ENCODE measurements at regions not wholly inside any gene's neighbourhood (a gene's known extent, or its start where the extent isn't known, plus 50 kb on each side); places are given as distances from the start of the nearest gene placed in this dataset.
"Not testable (repeated sequence)": the region's sequence is repeated elsewhere in the genome, so short reads cannot be mapped to it uniquely, and the experiment has no call there.

- no peak for DNase-seq
These were observed 57.3 kb upstream of the NOVA1 start for GRCh38 chr14:26655128-26655527.

- DNase-seq = no peak
These were observed 65.7 kb upstream of the NOVA1 start for GRCh38 chr14:26663506-26663905.

GRCh38 chr14:26678732-26679420 is 81.0 kb upstream of the NOVA1 start:
- not testable (repeated sequence) for DNase-seq

DNA sequence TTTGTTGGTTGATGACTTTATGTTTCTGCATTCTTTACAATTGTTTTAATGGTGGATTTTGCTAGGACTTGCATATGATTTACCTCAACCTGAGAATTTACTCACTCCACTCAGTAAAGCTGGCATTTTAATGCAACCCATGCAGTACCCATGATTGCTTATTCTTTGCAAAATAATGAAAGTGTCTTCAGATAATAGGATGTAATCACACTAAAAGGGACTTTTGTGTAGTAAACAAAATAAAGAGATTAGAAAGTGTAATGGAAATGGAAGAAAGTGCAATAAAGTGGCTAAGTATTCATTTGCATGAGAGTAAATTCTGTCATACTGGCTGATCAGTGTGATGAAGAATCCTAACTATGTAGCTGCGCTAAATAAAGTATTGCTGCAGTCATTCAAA is 87.6 kb upstream of the NOVA1 start:
- DNase-seq = no peak

DNA sequence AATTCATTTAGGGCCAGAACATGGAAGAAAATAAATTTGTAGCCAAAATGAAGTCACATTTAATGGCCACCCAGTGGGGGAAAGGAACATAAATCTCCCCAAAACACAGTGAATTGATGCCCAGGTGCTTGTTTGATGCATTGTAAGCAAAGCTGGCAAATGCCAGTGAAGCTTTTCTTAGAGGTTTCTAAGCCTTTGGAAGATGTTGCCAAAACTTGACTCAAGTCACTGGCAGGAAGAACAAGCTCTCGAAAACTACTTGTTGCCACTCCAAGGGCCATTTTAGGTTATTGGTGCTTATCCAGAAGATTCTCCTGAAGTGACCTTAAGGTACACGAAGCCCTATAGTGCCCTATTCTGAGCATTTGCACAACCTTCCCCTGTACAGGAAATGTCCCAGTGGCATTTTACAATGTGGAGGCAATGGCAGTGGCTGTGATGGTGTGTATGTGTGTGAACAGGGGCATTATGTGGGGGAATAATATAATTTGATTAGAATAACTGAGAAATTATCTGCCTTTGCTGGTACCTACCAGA is 89.5 kb upstream of the NOVA1 start:
- DNase-seq = no peak

DNA sequence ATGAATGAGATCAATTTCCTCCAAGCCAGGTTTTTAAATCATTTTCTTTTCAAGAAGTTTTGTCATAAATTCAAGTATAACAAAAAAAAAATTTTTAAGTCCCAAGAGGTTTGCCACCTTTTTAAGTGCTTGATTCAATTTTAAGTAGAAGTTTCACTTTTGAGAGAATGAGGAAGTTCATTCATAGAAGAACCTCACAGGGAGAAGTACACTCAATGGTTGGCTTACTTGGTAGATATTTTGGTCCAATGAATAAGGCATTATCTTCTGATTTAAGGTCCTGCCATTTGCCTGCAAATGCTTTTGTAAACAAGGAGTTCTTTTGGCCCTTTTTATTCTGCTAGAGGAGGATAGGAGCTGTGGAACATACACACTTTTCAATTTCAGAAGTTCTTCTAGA is 96.7 kb upstream of the NOVA1 start:
- DNase-seq = no peak

GRCh38 chr14:26702721-26703230 is 104.9 kb upstream of the NOVA1 start:
- no peak for DNase-seq

DNA sequence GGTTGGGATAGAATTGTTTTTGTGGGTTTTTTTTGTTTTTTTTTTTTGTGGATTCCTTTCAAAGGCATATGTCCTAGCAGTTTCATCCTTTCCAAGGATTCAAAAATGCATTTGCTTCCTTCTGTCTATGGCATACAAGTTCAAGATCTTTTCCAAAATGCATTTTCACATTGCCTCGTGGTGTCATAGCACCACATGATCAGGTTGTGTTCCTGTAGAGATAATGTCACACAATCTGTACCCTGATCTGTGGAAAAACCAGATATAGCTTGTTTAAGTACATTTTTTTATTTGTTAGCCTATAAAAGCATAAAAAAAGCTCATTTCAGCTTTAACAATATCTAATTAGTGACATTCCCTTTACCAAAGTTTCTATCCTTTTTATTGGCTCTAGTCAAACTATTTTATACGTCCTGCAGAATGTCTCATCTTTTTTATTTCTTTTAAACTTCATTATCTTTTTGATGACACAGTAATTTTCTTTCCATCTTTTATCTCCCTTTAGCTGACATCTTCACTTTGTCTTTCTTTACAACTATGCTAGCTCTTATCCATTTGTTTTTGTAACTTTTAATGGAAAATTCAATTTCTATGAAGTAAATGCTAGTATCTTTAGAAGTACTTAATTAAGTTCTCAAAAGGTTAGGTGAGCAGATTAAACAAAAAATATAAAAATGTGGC is 106.0 kb upstream of the NOVA1 start:
- DNase-seq = no peak

DNA sequence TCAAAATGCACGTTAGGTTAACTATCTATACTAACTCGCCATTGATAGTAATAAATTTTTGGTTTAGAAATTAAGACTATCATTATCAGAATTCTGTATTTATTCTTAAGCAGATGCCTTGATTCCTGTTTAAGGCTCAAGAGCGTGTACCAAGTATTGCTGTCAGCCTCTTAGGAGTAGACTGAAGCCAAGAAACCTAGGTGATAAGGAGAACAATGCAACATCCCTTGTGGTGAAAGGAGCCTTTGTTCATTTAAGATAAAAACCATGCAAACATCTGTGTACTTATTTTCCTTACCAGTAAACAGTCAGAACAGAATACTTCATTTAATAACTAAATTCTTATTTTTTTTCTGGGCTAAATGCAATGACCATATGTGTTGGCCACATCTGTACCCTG is 109.4 kb upstream of the NOVA1 start:
- DNase-seq = no peak

DNA sequence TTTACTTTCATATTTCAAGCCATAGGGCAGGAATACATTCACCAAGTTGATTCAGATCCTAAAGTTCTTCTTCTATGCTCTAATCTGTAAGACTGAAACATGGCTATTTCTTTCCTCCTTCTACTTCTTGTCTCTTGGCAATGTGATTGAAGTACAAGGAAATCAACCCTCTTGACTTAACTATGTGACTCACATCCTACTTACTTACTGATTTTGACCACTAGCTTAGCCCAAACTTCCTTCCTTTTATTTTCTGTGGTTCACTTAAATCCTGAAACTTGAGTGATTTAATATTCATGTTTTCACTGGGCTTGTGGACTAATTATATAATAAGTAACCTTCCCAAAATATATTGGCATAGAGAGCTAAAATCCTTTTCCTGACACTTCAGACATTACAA is 111.2 kb upstream of the NOVA1 start:
- no peak for DNase-seq

DNA sequence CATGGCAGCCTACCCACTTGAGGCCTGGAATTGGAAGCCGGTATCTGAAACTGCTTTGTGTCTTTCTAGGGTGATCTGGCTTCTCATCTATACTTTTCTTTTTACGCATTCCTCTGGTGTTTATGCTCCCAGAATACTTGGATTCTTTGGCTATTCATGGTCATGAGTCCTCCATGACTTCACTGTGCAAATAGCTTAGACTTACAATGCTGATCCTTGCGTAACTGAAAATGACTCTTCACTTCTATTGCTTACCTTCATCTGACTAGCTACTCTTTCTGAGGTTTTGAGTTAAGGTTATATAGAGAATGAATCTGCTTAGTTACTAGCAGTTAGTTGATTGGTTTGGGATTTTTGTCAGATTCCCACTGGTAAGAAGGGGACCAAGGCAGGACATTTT is 121.7 kb upstream of the NOVA1 start:
- no peak for DNase-seq

- DNase-seq = no peak
These were observed 124.4 kb upstream of the NOVA1 start for GRCh38 chr14:26722258-26722657.

GRCh38 chr14:26729851-26730250 is 132.0 kb upstream of the NOVA1 start:
- no peak for DNase-seq

GRCh38 chr14:26730929-26731618 is 133.2 kb upstream of the NOVA1 start:
- no peak for DNase-seq

DNA sequence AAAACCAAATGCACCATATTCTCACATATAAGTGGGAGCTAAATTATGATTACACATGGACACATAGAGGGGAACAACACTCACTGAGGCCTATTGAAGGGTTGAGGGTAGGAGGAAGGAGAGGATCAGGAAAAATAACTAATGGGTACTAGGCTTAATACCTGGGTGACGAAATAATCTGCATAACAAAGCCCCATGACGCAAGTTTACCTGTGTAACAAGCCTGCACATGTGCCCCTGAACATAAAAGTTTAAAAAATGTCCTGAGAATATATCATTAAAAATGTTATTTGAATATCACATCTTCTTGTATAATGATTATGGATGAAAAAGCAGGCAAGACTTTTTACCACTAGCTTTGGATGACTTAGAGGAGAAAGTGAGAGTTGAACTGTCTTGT is 138.0 kb upstream of the NOVA1 start:
- no peak for DNase-seq

DNA sequence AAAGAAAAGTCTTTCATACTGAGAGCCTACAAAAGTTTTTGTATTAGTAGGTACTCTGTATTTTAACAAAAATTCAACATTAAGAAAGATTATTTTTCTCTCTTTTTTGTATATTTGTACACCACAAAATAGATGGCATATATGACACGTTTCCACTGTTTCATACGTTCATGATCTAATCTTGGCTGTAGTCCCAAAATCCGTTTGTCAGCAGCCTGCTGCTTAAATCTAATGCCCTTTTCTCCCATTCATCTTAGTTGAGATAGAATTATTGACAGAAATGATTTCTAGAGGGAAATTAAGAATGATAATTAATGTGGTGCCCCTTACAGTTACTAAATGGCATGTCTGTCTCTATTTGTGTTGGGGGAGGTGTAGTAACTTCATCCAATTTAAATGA is 140.7 kb upstream of the NOVA1 start:
- no peak for DNase-seq

GRCh38 chr14:26741711-26742212 is 143.9 kb upstream of the NOVA1 start:
- DNase-seq = no peak

DNA sequence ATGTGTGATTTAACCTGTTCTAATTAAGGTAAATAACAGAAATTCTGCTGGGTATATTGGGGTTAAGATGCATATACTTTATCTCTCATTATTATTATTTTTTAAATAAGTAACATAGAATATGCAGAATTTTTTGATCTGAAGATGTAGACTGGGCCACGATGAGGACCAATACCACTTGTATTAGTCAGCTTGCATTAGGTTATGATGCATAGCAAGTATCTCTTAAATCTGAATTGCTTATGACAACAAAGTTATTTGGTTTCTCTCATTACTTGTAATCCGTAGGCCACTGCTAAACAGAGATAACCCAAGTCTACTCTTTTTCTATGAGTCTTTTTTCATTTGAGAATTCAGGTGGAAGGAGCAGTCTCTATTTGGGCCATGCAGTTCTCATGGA is 145.5 kb upstream of the NOVA1 start:
- no peak for DNase-seq

DNA sequence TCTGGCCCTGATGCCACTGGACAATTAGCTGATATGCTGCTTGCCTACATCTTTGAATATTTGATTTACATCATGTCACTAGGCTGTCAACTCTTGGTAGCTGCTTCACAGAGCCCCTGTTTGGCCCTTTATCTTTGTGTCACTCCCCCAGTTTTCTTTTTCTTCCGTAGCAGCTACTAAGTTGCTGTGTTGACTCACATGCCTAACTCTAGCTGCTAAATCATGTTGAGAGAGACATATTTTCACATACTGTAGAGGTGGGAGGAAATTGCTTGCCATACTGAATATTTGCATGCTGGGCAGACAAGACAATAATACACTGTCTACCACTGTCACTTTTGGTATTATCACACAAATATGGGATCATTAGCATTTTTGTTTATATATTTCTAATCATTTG is 147.1 kb upstream of the NOVA1 start:
- DNase-seq = no peak

- DNase-seq = no peak
These were observed 163.7 kb upstream of the NOVA1 start for GRCh38 chr14:26761532-26761931.

- no peak for DNase-seq
These were observed 167.5 kb upstream of the NOVA1 start for GRCh38 chr14:26765301-26765700.

GRCh38 chr14:26765768-26766520 is 168.1 kb upstream of the NOVA1 start:
- no peak for DNase-seq

GRCh38 chr14:26766726-26767125 is 168.9 kb upstream of the NOVA1 start:
- no peak for DNase-seq
